Activated CD4-positive, CD25-positive, alpha-beta regulatory T cell treated with anti-CD3 and anti-CD28 coated beads, Interleukin-2, amount 50 U/mL, for 16 hours (primary cell): ENCODE measurements at regions not wholly inside any gene's neighbourhood (a gene's known extent, or its start where the extent isn't known, plus 50 kb on each side); places are given as distances from the start of the nearest gene placed in this dataset.

ENCODE experiments used
- DNase-seq: peaks from one replicate; pipeline ENCODE4 v3.0.0-alpha.2; 2020; ENCODE audit warnings: low read depth, low spot score

GRCh38 chr2:41972179-41972578, 75.6 kb upstream of the PKDCC start:
- DNase-seq = no peak

GRCh38 chr2:41972819-41973218, 75.0 kb upstream of the PKDCC start:
- no peak for DNase-seq

GRCh38 chr2:41973871-41974270, 74.0 kb upstream of the PKDCC start:
- no peak for DNase-seq

- DNase-seq = no peak
Measured at GRCh38 chr2:41981417-41981816, 66.4 kb upstream of the PKDCC start.

GRCh38 chr2:41985573-41986095, 62.2 kb upstream of the PKDCC start:
- no peak for DNase-seq

GRCh38 chr2:41989501-41990180, 58.2 kb upstream of the PKDCC start:
- DNase-seq = no peak

GRCh38 chr2:41990245-41990644, 57.6 kb upstream of the PKDCC start:
- no peak for DNase-seq

- no peak for DNase-seq
Measured at GRCh38 chr2:41990688-41991087, 57.1 kb upstream of the PKDCC start.

GRCh38 chr2:41992056-41992642, 55.7 kb upstream of the PKDCC start:
- DNase-seq = no peak

- DNase-seq = no peak
Measured at GRCh38 chr2:41992671-41993434, 55.0 kb upstream of the PKDCC start.

- DNase-seq = no peak
Measured at GRCh38 chr2:41993435-41993925, 54.3 kb upstream of the PKDCC start.

- DNase-seq = no peak
Measured at GRCh38 chr2:41994233-41994637, 53.6 kb upstream of the PKDCC start.

- no peak for DNase-seq
Measured at GRCh38 chr2:41994661-41995060, 53.2 kb upstream of the PKDCC start.

GRCh38 chr2:41997561-41997960, 50.3 kb upstream of the PKDCC start:
- no peak for DNase-seq
